ENCODE measurements at regions not wholly inside any gene's neighbourhood (a gene's known extent, or its start where the extent isn't known, plus 50 kb on each side); places are given as distances from the start of the nearest gene placed in this dataset.

GRCh38 chr10:131003455-131003854 is 308.1 kb downstream of the TCERG1L start:
- DNase-seq: no peak

GRCh38 chr10:131004276-131004675 is 307.2 kb downstream of the TCERG1L start:
- no peak for DNase-seq

GRCh38 chr10:131006458-131007256 is 304.9 kb downstream of the TCERG1L start:
- DNase-seq: no peak

GRCh38 chr10:131009791-131010190 is 301.7 kb downstream of the TCERG1L start:
- no peak for DNase-seq

GRCh38 chr10:131010965-131011575 is 300.5 kb downstream of the TCERG1L start:
- DNase-seq: no peak

- DNase-seq: no peak
Observed at GRCh38 chr10:131011936-131012640, 299.4 kb downstream of the TCERG1L start.

- no peak for DNase-seq
Observed at GRCh38 chr10:131012641-131012985, 298.9 kb downstream of the TCERG1L start.

- no peak for DNase-seq
Observed at GRCh38 chr10:131013281-131013912, 298.1 kb downstream of the TCERG1L start.

GRCh38 chr10:131014271-131014670 is 297.2 kb downstream of the TCERG1L start:
- DNase-seq: no peak

- DNase-seq: no peak
Observed at GRCh38 chr10:131015271-131015670, 296.2 kb downstream of the TCERG1L start.

GRCh38 chr10:131016556-131016955 is 295.0 kb downstream of the TCERG1L start:
- no peak for DNase-seq

GRCh38 chr10:131017566-131018285 is 293.8 kb downstream of the TCERG1L start:
- no peak for DNase-seq

- DNase-seq: no peak
Observed at GRCh38 chr10:131018886-131019500, 292.5 kb downstream of the TCERG1L start.

- no peak for DNase-seq
Observed at GRCh38 chr10:131019696-131020095, 291.8 kb downstream of the TCERG1L start.

- no peak for DNase-seq
Observed at GRCh38 chr10:131020775-131021174, 290.7 kb downstream of the TCERG1L start.

GRCh38 chr10:131021246-131021895 is 290.1 kb downstream of the TCERG1L start:
- DNase-seq: no peak

GRCh38 chr10:131021969-131022368 is 289.6 kb downstream of the TCERG1L start:
- no peak for DNase-seq

GRCh38 chr10:131022369-131022768 is 289.2 kb downstream of the TCERG1L start:
- DNase-seq: no peak

GRCh38 chr10:131022981-131023380 is 288.5 kb downstream of the TCERG1L start:
- DNase-seq: no peak

GRCh38 chr10:131024259-131025131 is 287.0 kb downstream of the TCERG1L start:
- DNase-seq: no peak

All from occipital lobe (tissue), 1 donor.